ENCODE measurements at regions not wholly inside any gene's neighbourhood (a gene's known extent, or its start where the extent isn't known, plus 50 kb on each side); places are given as distances from the start of the nearest gene placed in this dataset.

GRCh38 chr18:76604935-76605240 lies 109.8 kb upstream of the ZNF516 start:
- TF ChIP-seq CTCF (IDR thresholded peaks at IDR 0.05) (no peak), POLR2AphosphoS5 (IDR thresholded peaks at IDR 0.05; ENCODE audit: low read depth, low read length) (no peak), SIN3A (IDR thresholded peaks at IDR 0.05; ENCODE audit: borderline replicate concordance, insufficient read depth, low read depth, low read length) (no peak), TCF7L2 (IDR thresholded peaks at IDR 0.05; ENCODE audit: low read depth, low read length) (no peak)
- TF ChIP-seq, protein P1, sequence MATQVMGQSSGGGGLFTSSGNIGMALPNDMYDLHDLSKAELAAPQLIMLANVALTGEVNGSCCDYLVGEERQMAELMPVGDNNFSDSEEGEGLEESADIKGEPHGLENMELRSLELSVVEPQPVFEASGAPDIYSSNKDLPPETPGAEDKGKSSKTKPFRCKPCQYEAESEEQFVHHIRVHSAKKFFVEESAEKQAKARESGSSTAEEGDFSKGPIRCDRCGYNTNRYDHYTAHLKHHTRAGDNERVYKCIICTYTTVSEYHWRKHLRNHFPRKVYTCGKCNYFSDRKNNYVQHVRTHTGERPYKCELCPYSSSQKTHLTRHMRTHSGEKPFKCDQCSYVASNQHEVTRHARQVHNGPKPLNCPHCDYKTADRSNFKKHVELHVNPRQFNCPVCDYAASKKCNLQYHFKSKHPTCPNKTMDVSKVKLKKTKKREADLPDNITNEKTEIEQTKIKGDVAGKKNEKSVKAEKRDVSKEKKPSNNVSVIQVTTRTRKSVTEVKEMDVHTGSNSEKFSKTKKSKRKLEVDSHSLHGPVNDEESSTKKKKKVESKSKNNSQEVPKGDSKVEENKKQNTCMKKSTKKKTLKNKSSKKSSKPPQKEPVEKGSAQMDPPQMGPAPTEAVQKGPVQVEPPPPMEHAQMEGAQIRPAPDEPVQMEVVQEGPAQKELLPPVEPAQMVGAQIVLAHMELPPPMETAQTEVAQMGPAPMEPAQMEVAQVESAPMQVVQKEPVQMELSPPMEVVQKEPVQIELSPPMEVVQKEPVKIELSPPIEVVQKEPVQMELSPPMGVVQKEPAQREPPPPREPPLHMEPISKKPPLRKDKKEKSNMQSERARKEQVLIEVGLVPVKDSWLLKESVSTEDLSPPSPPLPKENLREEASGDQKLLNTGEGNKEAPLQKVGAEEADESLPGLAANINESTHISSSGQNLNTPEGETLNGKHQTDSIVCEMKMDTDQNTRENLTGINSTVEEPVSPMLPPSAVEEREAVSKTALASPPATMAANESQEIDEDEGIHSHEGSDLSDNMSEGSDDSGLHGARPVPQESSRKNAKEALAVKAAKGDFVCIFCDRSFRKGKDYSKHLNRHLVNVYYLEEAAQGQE (IDR thresholded peaks at IDR 0.05; ENCODE audit: insufficient read depth in 1 of 2, low read depth in 2 of 2, low read length in 1 of 2) = no peak
